ENCODE measurements at regions not wholly inside any gene's neighbourhood (a gene's known extent, or its start where the extent isn't known, plus 50 kb on each side); places are given as distances from the start of the nearest gene placed in this dataset.

DNA sequence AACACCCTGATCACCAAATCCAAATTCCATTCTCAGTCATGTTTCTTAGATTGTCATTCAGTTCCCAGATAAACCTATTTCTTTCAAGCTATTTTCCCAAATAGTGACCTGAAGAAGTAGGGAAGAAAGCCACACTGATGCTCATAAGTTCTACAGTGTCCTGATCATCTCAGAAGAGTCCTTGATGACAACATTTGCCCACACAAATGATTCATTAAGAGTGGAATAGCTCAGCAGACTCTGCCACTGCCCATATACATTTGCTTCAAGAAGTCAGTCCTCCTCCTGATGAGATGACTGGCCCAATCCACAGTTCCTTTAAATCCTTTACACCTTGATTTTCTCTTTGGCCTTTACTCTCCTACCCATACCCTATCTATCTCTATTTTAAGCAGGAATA lies 283.7 kb upstream of the NR4A3 start:
- no peaks in the 10 kb centered on the region for H3K4me1 ChIP-seq (ENCODE audit: control insufficient read depth in 1 of 2, insufficient read depth in 2 of 2, low read length in 2 of 2)
- Mint-ChIP-seq H3K27ac (no peak overlapping the region), H3K9me3 (peaks cover 0 to 4% (median 2%) of the 10 kb centered on the region in 7 donors), H3K4me1 (no peaks in the 10 kb centered on the region), H3K36me3 (no peaks in the 10 kb centered on the region), H3K4me3 (no peak overlapping the region), H3K27me3 (ENCODE audit: low read depth in 3 of 3) (no peaks in the 10 kb centered on the region)
- intact Hi-C loops (cut with micrococcal nuclease): no loop called here
- H3K4me2 ChIP-seq (replicated peaks; ENCODE audit: extremely low read depth, low read length, poor library complexity, severe bottlenecking): no peak overlapping the region
- H3K9me3 ChIP-seq (replicated peaks in 1 of 2; ENCODE audit: control insufficient read depth in 1 of 2, insufficient read depth in 1 of 2, low read length in 2 of 2): no peaks in the 10 kb centered on the region
- H3K27ac ChIP-seq (ENCODE audit: low read depth in 1 of 2, low read length in 2 of 2): no peak overlapping the region
- no peaks in the 10 kb centered on the region for H3K36me3 ChIP-seq (replicated peaks in 1 of 2; ENCODE audit: control insufficient read depth in 1 of 2, insufficient read depth in 2 of 2, low read length in 2 of 2)
- no peak overlapping the region for H2AFZ ChIP-seq (ENCODE audit: insufficient read depth, low read depth, low read length, poor library complexity, severe bottlenecking)
- TF ChIP-seq, protein P1, sequence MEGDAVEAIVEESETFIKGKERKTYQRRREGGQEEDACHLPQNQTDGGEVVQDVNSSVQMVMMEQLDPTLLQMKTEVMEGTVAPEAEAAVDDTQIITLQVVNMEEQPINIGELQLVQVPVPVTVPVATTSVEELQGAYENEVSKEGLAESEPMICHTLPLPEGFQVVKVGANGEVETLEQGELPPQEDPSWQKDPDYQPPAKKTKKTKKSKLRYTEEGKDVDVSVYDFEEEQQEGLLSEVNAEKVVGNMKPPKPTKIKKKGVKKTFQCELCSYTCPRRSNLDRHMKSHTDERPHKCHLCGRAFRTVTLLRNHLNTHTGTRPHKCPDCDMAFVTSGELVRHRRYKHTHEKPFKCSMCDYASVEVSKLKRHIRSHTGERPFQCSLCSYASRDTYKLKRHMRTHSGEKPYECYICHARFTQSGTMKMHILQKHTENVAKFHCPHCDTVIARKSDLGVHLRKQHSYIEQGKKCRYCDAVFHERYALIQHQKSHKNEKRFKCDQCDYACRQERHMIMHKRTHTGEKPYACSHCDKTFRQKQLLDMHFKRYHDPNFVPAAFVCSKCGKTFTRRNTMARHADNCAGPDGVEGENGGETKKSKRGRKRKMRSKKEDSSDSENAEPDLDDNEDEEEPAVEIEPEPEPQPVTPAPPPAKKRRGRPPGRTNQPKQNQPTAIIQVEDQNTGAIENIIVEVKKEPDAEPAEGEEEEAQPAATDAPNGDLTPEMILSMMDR (IDR thresholded peaks at IDR 0.05): no peak
- H3K4me3 ChIP-seq (replicated peaks in 1 of 3; ENCODE audit: low read depth in 2 of 3, low read length in 3 of 3): no peak overlapping the region
- H4K20me1 ChIP-seq (ENCODE audit: insufficient read depth, low read length): no peaks in the 10 kb centered on the region
- no peak overlapping the region for H3K9ac ChIP-seq (ENCODE audit: insufficient read depth, low read length, poor library complexity, severe bottlenecking)
- no peaks in the 10 kb centered on the region for H3K27me3 ChIP-seq (ENCODE audit: control insufficient read depth in 2 of 2, insufficient read depth in 2 of 2, low read length in 2 of 2)
- H3K79me2 ChIP-seq (ENCODE audit: insufficient read depth, low read length): no peaks in the 10 kb centered on the region
- DNase-seq: no peak

DNA sequence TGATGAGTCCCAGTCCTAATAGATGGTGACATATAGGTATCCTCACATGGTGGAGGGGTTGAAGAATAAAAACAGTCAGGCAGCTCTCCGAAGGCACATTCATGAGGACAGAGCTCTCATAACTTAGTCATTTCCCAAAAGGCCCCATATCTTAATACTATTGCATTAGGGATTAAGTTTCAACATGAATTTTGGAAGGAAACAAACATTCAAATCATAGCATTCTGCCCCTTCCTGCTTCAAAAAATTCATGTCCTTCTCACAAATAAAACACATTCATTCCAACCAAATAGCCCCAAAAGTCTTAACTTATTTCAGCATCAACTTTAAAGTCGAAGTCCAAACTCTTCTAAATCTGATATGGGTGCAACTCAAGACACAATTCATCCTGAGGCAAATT lies 277.2 kb upstream of the NR4A3 start:
- Mint-ChIP-seq H3K27me3 (ENCODE audit: low read depth in 3 of 3) (no peaks in the 10 kb centered on the region), H3K27ac (no peak overlapping the region), H3K9me3 (peaks cover 0 to 3% (median 0%) of the 10 kb centered on the region in 7 donors), H3K4me3 (no peak overlapping the region), H3K4me1 (no peaks in the 10 kb centered on the region), H3K36me3 (no peaks in the 10 kb centered on the region)
- no CpG with 5 or more reads among the region's 2 CpGs for WGBS (ENCODE audit: insufficient coverage)
- DNase-seq: no peak
- Histone ChIP-seq H3K9me3 (replicated peaks in 1 of 2; ENCODE audit: control insufficient read depth in 1 of 2, insufficient read depth in 1 of 2, low read length in 2 of 2) (no peaks in the 10 kb centered on the region), H3K4me3 (replicated peaks in 1 of 3; ENCODE audit: low read depth in 2 of 3, low read length in 3 of 3) (no peak overlapping the region), H3K27me3 (ENCODE audit: control insufficient read depth in 2 of 2, insufficient read depth in 2 of 2, low read length in 2 of 2) (no peaks in the 10 kb centered on the region), H3K4me1 (ENCODE audit: control insufficient read depth in 1 of 2, insufficient read depth in 2 of 2, low read length in 2 of 2) (no peaks in the 10 kb centered on the region), H3K36me3 (replicated peaks in 1 of 2; ENCODE audit: control insufficient read depth in 1 of 2, insufficient read depth in 2 of 2, low read length in 2 of 2) (no peaks in the 10 kb centered on the region), H2AFZ (ENCODE audit: insufficient read depth, low read depth, low read length, poor library complexity, severe bottlenecking) (no peak overlapping the region), H3K79me2 (ENCODE audit: insufficient read depth, low read length) (no peaks in the 10 kb centered on the region), H3K9ac (ENCODE audit: insufficient read depth, low read length, poor library complexity, severe bottlenecking) (no peak overlapping the region), H3K4me2 (replicated peaks; ENCODE audit: extremely low read depth, low read length, poor library complexity, severe bottlenecking) (no peak overlapping the region), H3K27ac (ENCODE audit: low read depth in 1 of 2, low read length in 2 of 2) (no peak overlapping the region), H4K20me1 (ENCODE audit: insufficient read depth, low read length) (no peaks in the 10 kb centered on the region)
- TF ChIP-seq, protein P1 (IDR thresholded peaks at IDR 0.05): no peak
- intact Hi-C loops (cut with micrococcal nuclease): no loop called here

Data from CD14-positive monocyte (primary cell).